ENCODE measurements at regions not wholly inside any gene's neighbourhood (a gene's known extent, or its start where the extent isn't known, plus 50 kb on each side); places are given as distances from the start of the nearest gene placed in this dataset.
"Not testable (repeated sequence)": the region's sequence is repeated elsewhere in the genome, so short reads cannot be mapped to it uniquely, and the experiment has no call there.

- DNase-seq, result no peak
Observed at GRCh38 chr14:22384167-22384549, 204.9 kb downstream of the DAD1 start.

GRCh38 chr14:22383515-22384166 lies 205.4 kb downstream of the DAD1 start:
- DNase-seq, result no peak

- DNase-seq, result no peak
Observed at GRCh38 chr14:22382955-22383354, 206.1 kb downstream of the DAD1 start.

- DNase-seq, result no peak
Observed at GRCh38 chr14:22382395-22382794, 206.6 kb downstream of the DAD1 start.

- no peak for DNase-seq
Observed at GRCh38 chr14:22381766-22382165, 207.3 kb downstream of the DAD1 start.

- DNase-seq, result no peak
Observed at GRCh38 chr14:22381408-22381760, 207.6 kb downstream of the DAD1 start.

GRCh38 chr14:22380571-22381407 lies 208.2 kb downstream of the DAD1 start:
- DNase-seq, result no peak

GRCh38 chr14:22379727-22380126 lies 209.3 kb downstream of the DAD1 start:
- no peak for DNase-seq

- DNase-seq, result no peak
Observed at GRCh38 chr14:22378181-22378580, 210.8 kb downstream of the DAD1 start.

GRCh38 chr14:22375321-22375930 lies 213.6 kb downstream of the DAD1 start:
- peak; percentile 62 for DNase-seq

GRCh38 chr14:22370084-22370847 lies 218.8 kb downstream of the DAD1 start:
- peak; percentile 63 for DNase-seq

- DNase-seq, result no peak
Observed at GRCh38 chr14:22358726-22359125, 230.3 kb downstream of the DAD1 start.

- DNase-seq, result not testable (repeated sequence)
Observed at GRCh38 chr14:22349281-22349680, 239.7 kb downstream of the DAD1 start.

- no peak for DNase-seq
Observed at GRCh38 chr14:22344673-22345072, 244.4 kb downstream of the DAD1 start.

GRCh38 chr14:22344209-22344608 lies 244.8 kb downstream of the DAD1 start:
- DNase-seq, result not testable (repeated sequence)

- DNase-seq, result no peak
Observed at GRCh38 chr14:22341049-22341448, 248.0 kb downstream of the DAD1 start.

- peak; percentile 3 for DNase-seq
Observed at GRCh38 chr14:22338917-22339715, 249.9 kb downstream of the DAD1 start.

- no peak for DNase-seq
Observed at GRCh38 chr14:22338381-22338780, 250.6 kb downstream of the DAD1 start.

- no peak for DNase-seq
Observed at GRCh38 chr14:22337938-22338337, 251.1 kb downstream of the DAD1 start.

- DNase-seq, result no peak
Observed at GRCh38 chr14:22337521-22337920, 251.5 kb downstream of the DAD1 start.

- no peak for DNase-seq
Observed at GRCh38 chr14:22336031-22336430, 253.0 kb downstream of the DAD1 start.

- DNase-seq, result no peak
Observed at GRCh38 chr14:22334627-22335026, 254.4 kb downstream of the DAD1 start.

- DNase-seq, result no peak
Observed at GRCh38 chr14:22334275-22334577, 254.8 kb downstream of the DAD1 start.

Data from NCI-H446 treated with DMSO at 0.1 percent for 48 hours (cell line).